ENCODE measurements at regions not wholly inside any gene's neighbourhood (a gene's known extent, or its start where the extent isn't known, plus 50 kb on each side); places are given as distances from the start of the nearest gene placed in this dataset.
"Not testable (repeated sequence)": the region's sequence is repeated elsewhere in the genome, so short reads cannot be mapped to it uniquely, and the experiment has no call there.

GRCh38 chr2:56515399-56515798 is 331.6 kb downstream of the CCDC85A start:
- no peak for DNase-seq

GRCh38 chr2:56519806-56520205 is 336.0 kb downstream of the CCDC85A start:
- DNase-seq: no peak

- DNase-seq: peak; percentile 53
Observed at GRCh38 chr2:56522605-56523089, 338.9 kb downstream of the CCDC85A start.

GRCh38 chr2:56523816-56524215 is 340.0 kb downstream of the CCDC85A start:
- DNase-seq: no peak

GRCh38 chr2:56531668-56532420 is 348.1 kb downstream of the CCDC85A start:
- DNase-seq: no peak

- DNase-seq: no peak
Observed at GRCh38 chr2:56534321-56534720, 350.5 kb downstream of the CCDC85A start.

- DNase-seq: no peak
Observed at GRCh38 chr2:56537756-56538155, 354.0 kb downstream of the CCDC85A start.

- DNase-seq: no peak
Observed at GRCh38 chr2:56539618-56540017, 355.8 kb downstream of the CCDC85A start.

- no peak for DNase-seq
Observed at GRCh38 chr2:56540467-56540866, 356.7 kb downstream of the CCDC85A start.

GRCh38 chr2:56540916-56541315 is 357.1 kb downstream of the CCDC85A start:
- no peak for DNase-seq

- no peak for DNase-seq
Observed at GRCh38 chr2:56542213-56542612, 358.4 kb downstream of the CCDC85A start.

GRCh38 chr2:56565143-56565542 is 381.4 kb downstream of the CCDC85A start:
- DNase-seq: no peak

- no peak for DNase-seq
Observed at GRCh38 chr2:56571074-56571473, 387.3 kb downstream of the CCDC85A start.

- DNase-seq: no peak
Observed at GRCh38 chr2:56576001-56576400, 392.2 kb downstream of the CCDC85A start.

GRCh38 chr2:56580242-56580641 is 396.5 kb downstream of the CCDC85A start:
- no peak for DNase-seq

- DNase-seq: no peak
Observed at GRCh38 chr2:56582570-56582969, 398.8 kb downstream of the CCDC85A start.

- peak; percentile 1 for DNase-seq
Observed at GRCh38 chr2:56583796-56584315, 400.1 kb downstream of the CCDC85A start.

GRCh38 chr2:56587456-56587855 is 403.7 kb downstream of the CCDC85A start:
- no peak for DNase-seq

- DNase-seq: no peak
Observed at GRCh38 chr2:56589194-56589593, 405.4 kb downstream of the CCDC85A start.

- no peak for DNase-seq
Observed at GRCh38 chr2:56589835-56590234, 406.0 kb downstream of the CCDC85A start.

GRCh38 chr2:56590611-56591010 is 406.8 kb downstream of the CCDC85A start:
- no peak for DNase-seq

- DNase-seq: not testable (repeated sequence)
Observed at GRCh38 chr2:56606086-56606485, 422.3 kb downstream of the CCDC85A start.

- no peak for DNase-seq
Observed at GRCh38 chr2:56613254-56613653, 429.5 kb downstream of the CCDC85A start.

GRCh38 chr2:56613920-56614319 is 430.1 kb downstream of the CCDC85A start:
- no peak for DNase-seq

- no peak for DNase-seq
Observed at GRCh38 chr2:56615760-56616159, 432.0 kb downstream of the CCDC85A start.
